A549 (cell line): ENCODE measurements at regions not wholly inside any gene's neighbourhood (a gene's known extent, or its start where the extent isn't known, plus 50 kb on each side); places are given as distances from the start of the nearest gene placed in this dataset.

Experiments
- JUN ChIP-seq, 2 experiments: fragments of >200 bp; sonication (Bioruptor Twin); formaldehyde crosslinking; IDR thresholded peaks; 2 replicates in 1 of 2; 3 replicates in 1 of 2; pipeline ENCODE4 v1.6.1; 2016 to 2017
- NR3C1 ChIP-seq: fragments of >200 bp; sonication (Bioruptor Twin); formaldehyde crosslinking; IDR thresholded peaks from 3 replicates; pipeline ENCODE4 v1.6.1; 2017
- POLR2AphosphoS2 ChIP-seq: conservative IDR thresholded peaks from 2 replicates; pipeline ENCODE4 v1.6.1; 2012; ENCODE audit warnings: low read length, improper control_type of control experiment, inconsistent platforms
- ZFP36 ChIP-seq: fragments of 450-650 bp; IDR thresholded peaks from 2 replicates; pipeline ENCODE4 v1.6.1; 2014; ENCODE audit warnings: borderline replicate concordance; ENCODE audit not compliant: partially characterized antibody
- TF ChIP-seq, protein P1 (sequence below): fragments of >200 bp; sonication (Bioruptor Twin); formaldehyde crosslinking; IDR thresholded peaks from 3 replicates; pipeline ENCODE4 v1.5.1; 2016

DNA sequence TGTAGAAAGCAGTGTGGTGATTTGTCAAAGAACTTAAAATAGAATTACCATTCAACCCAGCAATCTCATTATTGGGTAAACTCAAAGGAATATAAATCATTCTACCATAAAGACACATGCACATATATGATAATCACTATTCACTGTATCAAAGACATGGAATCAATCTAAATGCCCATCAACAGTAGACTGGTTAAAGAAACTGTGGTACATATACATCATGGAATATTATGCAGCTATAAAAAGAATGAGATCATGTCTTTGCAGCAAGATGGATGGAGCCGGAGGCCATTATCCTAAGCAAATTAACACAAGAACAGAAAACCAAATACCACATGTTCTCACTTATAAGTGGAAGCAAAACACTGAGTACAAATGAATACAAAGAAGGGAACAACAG, 281.5 kb upstream of the MAGI2 start:
- TF ChIP-seq NR3C1 (no peak), POLR2AphosphoS2 (no peak), ZFP36 (no peak), JUN (IDR thresholded peaks at IDR 0.05) (no peak)
- TF ChIP-seq, protein P1, sequence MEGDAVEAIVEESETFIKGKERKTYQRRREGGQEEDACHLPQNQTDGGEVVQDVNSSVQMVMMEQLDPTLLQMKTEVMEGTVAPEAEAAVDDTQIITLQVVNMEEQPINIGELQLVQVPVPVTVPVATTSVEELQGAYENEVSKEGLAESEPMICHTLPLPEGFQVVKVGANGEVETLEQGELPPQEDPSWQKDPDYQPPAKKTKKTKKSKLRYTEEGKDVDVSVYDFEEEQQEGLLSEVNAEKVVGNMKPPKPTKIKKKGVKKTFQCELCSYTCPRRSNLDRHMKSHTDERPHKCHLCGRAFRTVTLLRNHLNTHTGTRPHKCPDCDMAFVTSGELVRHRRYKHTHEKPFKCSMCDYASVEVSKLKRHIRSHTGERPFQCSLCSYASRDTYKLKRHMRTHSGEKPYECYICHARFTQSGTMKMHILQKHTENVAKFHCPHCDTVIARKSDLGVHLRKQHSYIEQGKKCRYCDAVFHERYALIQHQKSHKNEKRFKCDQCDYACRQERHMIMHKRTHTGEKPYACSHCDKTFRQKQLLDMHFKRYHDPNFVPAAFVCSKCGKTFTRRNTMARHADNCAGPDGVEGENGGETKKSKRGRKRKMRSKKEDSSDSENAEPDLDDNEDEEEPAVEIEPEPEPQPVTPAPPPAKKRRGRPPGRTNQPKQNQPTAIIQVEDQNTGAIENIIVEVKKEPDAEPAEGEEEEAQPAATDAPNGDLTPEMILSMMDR, result no peak
